SJSA1 (cell line): ENCODE measurements at regions not wholly inside any gene's neighbourhood (a gene's known extent, or its start where the extent isn't known, plus 50 kb on each side); places are given as distances from the start of the nearest gene placed in this dataset.

Experiments used
- DNase-seq, 2 experiments: peaks; one replicate each; pipeline ENCODE4 v3.0.0-alpha.2; 2015 to 2020; ENCODE audit warnings: low spot score in 2 of 2, low read depth in 1 of 2
- H3K27ac ChIP-seq: fragments of 250-450 bp; sonication (Bioruptor Pico); 2 replicates; pipeline ENCODE4 v1.5.1; 2020; ENCODE audit warnings: mild to moderate bottlenecking, moderate library complexity
- H3K27me3 ChIP-seq: fragments of 250-450 bp; sonication (Bioruptor Pico); replicated peaks from 2 replicates; pipeline ENCODE4 v1.5.1; 2020; ENCODE audit warnings: mild to moderate bottlenecking, moderate library complexity
- H3K36me3 ChIP-seq: fragments of 250-450 bp; sonication (Bioruptor Pico); 2 replicates; pipeline ENCODE4 v1.5.1; 2020; ENCODE audit warnings: mild to moderate bottlenecking
- H3K4me1 ChIP-seq: fragments of 250-450 bp; sonication (Bioruptor Pico); replicated peaks from 2 replicates; pipeline ENCODE4 v1.6.1; 2021; ENCODE audit warnings: mild to moderate bottlenecking
- H3K4me3 ChIP-seq: fragments of 250-450 bp; sonication (Bioruptor Pico); 2 replicates; pipeline ENCODE4 v1.5.1; 2020; ENCODE audit warnings: mild to moderate bottlenecking
- H3K9me3 ChIP-seq: fragments of 250-450 bp; sonication (Bioruptor Pico); replicated peaks from 2 replicates; pipeline ENCODE4 v1.5.1; 2020; ENCODE audit warnings: mild to moderate bottlenecking

GRCh38 chr3:140752499-140752898, 74.6 kb downstream of the TRIM42 start:
- Histone ChIP-seq H3K4me1 (no peaks in the 10 kb centered on the region), H3K9me3 (no peaks in the 10 kb centered on the region), H3K36me3 (no peaks in the 10 kb centered on the region), H3K27me3 (no peaks in the 10 kb centered on the region), H3K27ac (no peak overlapping the region), H3K4me3 (no peak overlapping the region)
- no peak for DNase-seq

DNA sequence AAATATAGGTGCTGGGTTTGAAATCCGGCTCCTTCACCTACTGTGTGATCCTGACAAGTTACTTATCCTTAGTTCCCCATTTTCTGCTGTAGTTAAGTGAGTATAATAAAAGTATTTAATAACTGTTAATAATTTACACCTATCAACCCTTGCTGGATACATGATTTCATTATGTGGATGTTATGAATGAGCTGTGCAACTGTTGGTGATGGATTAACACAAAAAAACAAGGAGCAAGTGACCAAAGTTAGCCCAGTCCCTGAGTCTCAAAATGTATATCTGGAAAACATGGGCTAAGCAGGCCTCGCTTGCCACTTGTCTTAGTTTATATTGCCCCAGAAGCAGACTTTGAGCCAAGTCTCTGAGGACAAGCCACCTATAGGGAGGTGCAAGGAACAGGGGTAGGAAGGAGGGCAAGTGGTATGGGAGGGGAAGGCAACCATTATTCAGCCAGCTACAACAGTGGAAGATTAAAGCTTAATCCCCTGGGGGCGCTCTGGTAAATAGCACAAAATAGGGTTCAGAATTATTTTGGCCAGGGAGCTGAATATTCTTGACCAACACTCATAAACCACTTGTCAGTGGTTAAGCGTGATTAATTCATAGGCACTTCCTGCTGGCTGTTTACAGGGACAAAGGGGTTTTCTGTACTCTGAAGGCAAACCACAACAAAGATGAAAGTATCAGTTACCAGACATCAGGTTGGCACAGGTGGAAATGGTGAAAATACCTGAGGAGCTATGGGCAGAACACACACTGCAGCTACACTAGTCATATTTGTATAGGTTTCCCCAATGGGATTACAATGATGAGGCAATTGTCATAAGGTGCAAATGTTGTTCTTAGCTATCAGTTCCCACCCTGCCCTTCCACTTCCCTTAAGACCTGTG, 76.2 kb downstream of the TRIM42 start:
- no peak overlapping the region for H3K4me3 ChIP-seq
- H3K9me3 ChIP-seq, result no peaks in the 10 kb centered on the region
- no peaks in the 10 kb centered on the region for H3K36me3 ChIP-seq
- H3K27me3 ChIP-seq, result no peaks in the 10 kb centered on the region
- DNase-seq, result no peak
- no peak overlapping the region for H3K27ac ChIP-seq
- no peaks in the 10 kb centered on the region for H3K4me1 ChIP-seq

- no peaks in the 10 kb centered on the region for H3K4me1 ChIP-seq
- H3K27me3 ChIP-seq, result no peaks in the 10 kb centered on the region
Observed at GRCh38 chr3:140754936-140755335, 77.1 kb downstream of the TRIM42 start.

DNA sequence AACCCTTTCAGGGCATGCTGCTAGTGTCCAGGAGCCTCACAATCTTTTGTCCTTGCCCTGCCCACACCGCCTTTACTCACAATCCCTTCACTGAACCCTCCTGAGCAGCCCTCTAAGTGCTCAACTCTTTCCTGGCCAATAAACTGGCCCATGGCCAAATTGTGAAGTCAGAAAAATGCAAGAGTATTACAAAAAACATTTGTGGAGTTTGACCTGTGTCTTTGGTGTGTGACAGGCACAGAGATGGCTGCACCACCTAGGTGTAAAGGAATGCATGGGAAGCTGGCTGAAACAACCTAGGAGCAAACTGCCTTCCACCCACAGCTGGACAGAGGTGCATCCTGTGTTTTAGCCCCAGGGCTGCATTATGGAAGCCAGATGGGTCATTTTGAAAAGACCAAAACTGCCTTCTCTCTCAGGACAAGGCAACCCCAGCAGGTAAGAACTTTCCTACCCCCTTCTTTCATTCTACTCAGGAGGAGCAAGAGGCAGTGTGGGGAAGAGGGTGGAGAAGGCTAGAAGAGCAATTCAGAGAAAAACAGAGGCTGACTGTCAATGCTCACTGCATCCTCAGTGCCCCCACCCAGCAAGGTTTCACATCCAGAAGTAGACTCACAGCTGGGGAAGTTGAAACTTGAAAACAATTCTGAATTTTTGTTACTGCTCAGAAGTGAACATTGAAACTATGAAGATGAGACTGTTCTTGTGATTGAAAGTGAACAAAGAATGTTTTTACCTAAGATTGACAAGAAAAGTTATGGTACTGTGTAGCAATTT, 78.6 kb downstream of the TRIM42 start:
- H3K27me3 ChIP-seq, result no peaks in the 10 kb centered on the region
- no peak for DNase-seq
- no peaks in the 10 kb centered on the region for H3K4me1 ChIP-seq
- H3K36me3 ChIP-seq, result no peaks in the 10 kb centered on the region
- no peak overlapping the region for H3K27ac ChIP-seq
- no peak overlapping the region for H3K4me3 ChIP-seq
- no peaks in the 10 kb centered on the region for H3K9me3 ChIP-seq

More at GRCh38 chr3:140754936-140755335, 77.1 kb downstream of the TRIM42 start:
- H3K27ac ChIP-seq, result no peak overlapping the region
- no peak for DNase-seq
- no peaks in the 10 kb centered on the region for H3K36me3 ChIP-seq
- no peaks in the 10 kb centered on the region for H3K9me3 ChIP-seq
- no peak overlapping the region for H3K4me3 ChIP-seq

- H3K4me1 ChIP-seq, result no peaks in the 10 kb centered on the region
- H3K27ac ChIP-seq, result no peak overlapping the region
- no peaks in the 10 kb centered on the region for H3K36me3 ChIP-seq
- H3K27me3 ChIP-seq, result no peaks in the 10 kb centered on the region
- no peaks in the 10 kb centered on the region for H3K9me3 ChIP-seq
- DNase-seq, result no peak
- H3K4me3 ChIP-seq, result no peak overlapping the region
Observed at GRCh38 chr3:140758791-140759444, 81.1 kb downstream of the TRIM42 start.

DNA sequence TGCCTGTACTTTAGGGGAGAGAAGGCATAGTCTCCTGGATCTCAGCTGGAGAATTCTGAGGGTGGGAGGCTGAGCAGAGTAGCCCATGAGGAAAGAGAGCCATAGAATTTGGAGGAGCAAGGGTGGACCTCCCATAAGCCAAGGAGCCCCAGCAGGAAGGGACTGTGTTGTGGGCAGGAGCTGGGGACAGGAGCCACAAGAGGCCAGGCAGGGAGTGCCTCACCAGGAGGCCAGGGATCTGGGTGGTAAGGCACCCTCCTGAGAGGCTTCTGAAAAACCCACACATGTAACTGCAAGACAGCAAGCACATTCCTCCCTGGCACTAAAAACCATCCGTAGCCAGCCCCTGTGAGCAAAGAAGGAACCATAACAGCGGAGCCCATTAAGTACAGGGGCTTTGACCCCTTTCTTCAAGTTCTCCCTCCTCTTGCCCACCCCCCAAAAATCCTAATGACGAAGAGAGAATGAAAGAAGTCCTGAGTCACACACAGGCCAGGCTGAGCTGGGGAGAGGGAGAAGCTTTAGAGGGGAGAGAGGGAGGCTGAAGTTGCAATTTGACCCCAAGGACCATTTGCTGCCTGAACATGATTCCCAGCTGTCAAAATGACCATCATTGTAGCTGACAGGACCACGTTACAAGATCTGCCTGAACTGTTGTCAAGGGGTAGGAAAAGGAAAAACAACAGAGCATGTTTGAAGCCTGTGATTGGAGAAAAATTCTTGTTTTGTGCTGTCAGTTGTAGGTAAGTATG, 82.6 kb downstream of the TRIM42 start:
- H3K27ac ChIP-seq, result no peak overlapping the region
- no peaks in the 10 kb centered on the region for H3K9me3 ChIP-seq
- H3K27me3 ChIP-seq, result no peaks in the 10 kb centered on the region
- no peak overlapping the region for H3K4me3 ChIP-seq
- no peaks in the 10 kb centered on the region for H3K36me3 ChIP-seq
- H3K4me1 ChIP-seq, result no peaks in the 10 kb centered on the region
- DNase-seq, result no peak

- Histone ChIP-seq H3K27ac (no peak overlapping the region), H3K27me3 (no peaks in the 10 kb centered on the region), H3K9me3 (no peaks in the 10 kb centered on the region), H3K4me1 (no peaks in the 10 kb centered on the region), H3K4me3 (no peak overlapping the region), H3K36me3 (no peaks in the 10 kb centered on the region)
- DNase-seq, result no peak
Observed at GRCh38 chr3:140761076-140761639, 83.3 kb downstream of the TRIM42 start.

DNA sequence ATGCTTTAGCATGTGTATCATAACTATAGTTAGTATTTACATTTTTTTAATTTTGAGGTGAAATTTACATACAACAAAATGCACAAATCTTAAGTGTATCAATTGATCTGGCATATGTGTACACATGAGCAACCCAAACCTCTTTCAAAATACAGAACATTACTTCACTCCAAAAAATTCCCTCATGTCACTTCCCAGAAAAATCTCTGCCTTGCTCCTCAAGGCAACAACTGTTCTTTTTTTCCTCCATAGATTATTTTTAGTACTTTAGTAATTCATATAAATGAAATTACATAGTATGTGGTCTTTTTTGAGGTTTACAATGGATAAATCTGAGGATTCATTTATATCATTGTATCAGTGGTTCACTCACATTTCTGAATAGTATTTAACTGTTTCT, 84.9 kb downstream of the TRIM42 start:
- no peaks in the 10 kb centered on the region for H3K36me3 ChIP-seq
- H3K27me3 ChIP-seq, result no peaks in the 10 kb centered on the region
- H3K27ac ChIP-seq, result no peak overlapping the region
- H3K9me3 ChIP-seq, result no peaks in the 10 kb centered on the region
- no peak overlapping the region for H3K4me3 ChIP-seq
- DNase-seq, result no peak
- no peaks in the 10 kb centered on the region for H3K4me1 ChIP-seq

DNA sequence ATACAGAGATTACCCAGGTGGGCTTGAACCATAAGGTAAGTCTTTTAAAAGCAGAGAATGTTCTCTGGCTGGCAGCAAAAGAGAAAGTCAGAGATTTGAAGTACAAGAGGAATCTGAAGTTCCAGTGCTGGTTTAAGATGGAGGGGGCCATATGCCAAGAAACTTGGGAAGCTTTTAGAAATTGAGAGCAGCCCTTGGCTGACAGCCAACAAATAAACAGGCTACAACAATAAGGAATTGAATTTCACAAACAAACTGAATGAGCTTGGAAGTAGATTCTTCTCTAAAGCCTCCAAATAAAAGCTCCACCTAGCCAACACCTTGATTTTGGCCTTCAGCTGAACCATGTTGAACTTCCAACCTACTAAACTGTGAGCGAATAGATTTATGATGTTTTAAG, 85.7 kb downstream of the TRIM42 start:
- no peaks in the 10 kb centered on the region for H3K4me1 ChIP-seq
- H3K27me3 ChIP-seq, result no peaks in the 10 kb centered on the region
- no peak overlapping the region for H3K27ac ChIP-seq
- no peak for DNase-seq
- no peak overlapping the region for H3K4me3 ChIP-seq
- no peaks in the 10 kb centered on the region for H3K36me3 ChIP-seq
- no peaks in the 10 kb centered on the region for H3K9me3 ChIP-seq

- H3K4me1 ChIP-seq, result no peaks in the 10 kb centered on the region
- H3K4me3 ChIP-seq, result no peak overlapping the region
- no peak overlapping the region for H3K27ac ChIP-seq
- no peaks in the 10 kb centered on the region for H3K27me3 ChIP-seq
- no peaks in the 10 kb centered on the region for H3K9me3 ChIP-seq
- no peaks in the 10 kb centered on the region for H3K36me3 ChIP-seq
- DNase-seq, result no peak
Observed at GRCh38 chr3:140765246-140765645, 87.4 kb downstream of the TRIM42 start.

DNA sequence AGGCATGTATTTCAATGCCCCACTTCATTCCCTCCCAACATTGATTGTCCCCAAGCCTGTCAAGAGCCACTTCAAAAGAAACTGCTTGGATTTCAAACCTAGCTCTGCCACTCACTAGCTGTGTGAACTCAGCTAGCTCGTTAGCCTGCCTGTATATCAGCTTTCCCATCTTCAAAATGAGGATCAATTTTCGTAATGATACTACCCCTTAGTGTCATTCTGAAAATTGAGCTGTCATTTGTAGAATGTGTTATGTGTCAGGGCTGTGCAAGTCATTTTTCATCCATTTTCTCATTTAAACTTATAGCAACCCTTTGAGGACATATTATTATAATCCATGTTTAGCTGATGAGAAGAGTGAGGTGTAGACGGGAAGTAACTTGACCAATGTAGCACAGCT, 88.6 kb downstream of the TRIM42 start:
- DNase-seq, result no peak
- no peaks in the 10 kb centered on the region for H3K4me1 ChIP-seq
- no peak overlapping the region for H3K4me3 ChIP-seq
- H3K27me3 ChIP-seq, result no peaks in the 10 kb centered on the region
- no peaks in the 10 kb centered on the region for H3K36me3 ChIP-seq
- no peaks in the 10 kb centered on the region for H3K9me3 ChIP-seq
- no peak overlapping the region for H3K27ac ChIP-seq

GRCh38 chr3:140767566-140767965, 89.7 kb downstream of the TRIM42 start:
- no peaks in the 10 kb centered on the region for H3K9me3 ChIP-seq
- no peak overlapping the region for H3K27ac ChIP-seq
- no peak for DNase-seq
- H3K4me3 ChIP-seq, result no peak overlapping the region
- no peaks in the 10 kb centered on the region for H3K4me1 ChIP-seq
- no peaks in the 10 kb centered on the region for H3K27me3 ChIP-seq
- no peaks in the 10 kb centered on the region for H3K36me3 ChIP-seq

- no peaks in the 10 kb centered on the region for H3K9me3 ChIP-seq
- no peak overlapping the region for H3K4me3 ChIP-seq
- DNase-seq, result no peak
- H3K36me3 ChIP-seq, result no peaks in the 10 kb centered on the region
- H3K27ac ChIP-seq, result no peak overlapping the region
- H3K27me3 ChIP-seq, result no peaks in the 10 kb centered on the region
- H3K4me1 ChIP-seq, result no peaks in the 10 kb centered on the region
Observed at GRCh38 chr3:140768941-140769340, 91.1 kb downstream of the TRIM42 start.
